ENCODE measurements at regions not wholly inside any gene's neighbourhood (a gene's known extent, or its start where the extent isn't known, plus 50 kb on each side); places are given as distances from the start of the nearest gene placed in this dataset.
"Not testable (repeated sequence)": the region's sequence is repeated elsewhere in the genome, so short reads cannot be mapped to it uniquely, and the experiment has no call there.

- DNase-seq (ENCODE audit: low read depth): no peak
These were observed 74.1 kb downstream of the SLC35B3 start for GRCh38 chr6:8361259-8361658.

GRCh38 chr6:8352966-8353340 is 82.4 kb downstream of the SLC35B3 start:
- no peak for DNase-seq (ENCODE audit: low read depth)

GRCh38 chr6:8352335-8352965 is 82.9 kb downstream of the SLC35B3 start:
- no peak for DNase-seq (ENCODE audit: low read depth)

GRCh38 chr6:8343600-8343999 is 91.7 kb downstream of the SLC35B3 start:
- no peak for DNase-seq (ENCODE audit: low read depth)

DNA sequence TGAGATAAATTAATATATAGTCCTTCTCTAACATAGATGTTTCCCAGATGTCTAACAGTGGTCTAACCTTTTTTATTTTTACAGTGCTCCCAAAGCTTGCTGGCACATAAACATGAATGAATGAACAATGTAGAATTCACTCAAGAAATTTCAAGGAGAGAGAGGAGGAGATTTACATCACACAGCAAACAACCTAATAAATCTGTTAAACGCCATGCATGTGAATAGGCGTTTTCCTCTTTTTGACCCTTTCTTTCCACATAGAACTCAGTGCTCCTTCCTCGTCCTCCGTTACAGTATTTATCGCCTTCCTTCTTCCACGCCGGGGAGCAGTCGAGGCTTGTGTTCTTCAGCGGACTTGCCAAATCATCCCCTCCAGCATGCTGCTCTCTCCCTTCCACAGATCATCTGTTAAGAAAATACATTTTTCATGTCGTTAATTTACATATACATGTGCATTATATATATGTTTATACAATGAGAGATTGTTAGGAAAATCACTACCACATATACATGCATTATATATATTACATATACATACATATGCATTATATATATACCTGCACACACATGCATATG is 93.0 kb downstream of the SLC35B3 start:
- DNase-seq (ENCODE audit: low read depth): no peak

- DNase-seq (ENCODE audit: low read depth): no peak
These were observed 98.2 kb downstream of the SLC35B3 start for GRCh38 chr6:8337147-8337546.

GRCh38 chr6:8336406-8337057 is 98.8 kb downstream of the SLC35B3 start:
- no peak for DNase-seq (ENCODE audit: low read depth)

GRCh38 chr6:8335896-8336295 is 99.4 kb downstream of the SLC35B3 start:
- DNase-seq (ENCODE audit: low read depth): no peak

DNA sequence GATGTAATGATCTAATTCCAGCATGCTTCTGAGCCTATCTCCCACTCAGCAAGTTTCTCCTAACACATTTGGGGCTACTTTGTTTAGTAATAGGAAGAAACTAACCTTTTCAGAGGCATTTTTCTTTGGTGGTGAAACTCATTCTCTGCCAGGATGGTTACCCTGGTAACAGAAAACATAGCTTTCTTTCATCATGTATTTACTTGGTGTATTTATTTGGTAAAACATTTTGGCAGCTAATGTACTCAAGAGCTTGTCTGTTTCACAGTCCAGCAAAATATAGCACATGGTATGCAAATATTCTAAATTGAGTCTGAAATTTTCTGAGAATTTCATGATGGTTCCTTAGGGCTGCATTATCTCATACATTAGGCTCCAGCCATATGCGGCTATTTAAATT is 100.0 kb downstream of the SLC35B3 start:
- DNase-seq (ENCODE audit: low read depth): no peak

- DNase-seq (ENCODE audit: low read depth): no peak
These were observed 101.2 kb downstream of the SLC35B3 start for GRCh38 chr6:8334113-8334512.

DNA sequence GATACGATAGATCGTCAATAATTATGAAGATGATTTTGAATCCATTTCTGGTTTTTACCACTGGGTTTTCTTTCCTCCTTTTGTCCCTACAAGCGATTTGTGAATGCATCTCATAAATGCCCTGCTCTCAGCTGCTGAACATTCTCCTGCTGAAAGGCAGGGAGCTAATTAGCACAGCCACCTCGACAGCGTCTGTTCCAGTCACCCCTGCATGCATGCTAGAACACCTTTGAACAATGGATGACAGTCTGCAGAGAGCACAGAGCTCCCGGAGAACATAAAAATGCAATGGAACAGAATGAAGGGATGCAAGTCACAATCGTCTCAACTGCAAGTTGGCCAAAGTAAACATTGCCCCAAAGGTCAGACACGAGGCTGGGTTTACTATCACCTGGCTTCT is 105.8 kb downstream of the SLC35B3 start:
- DNase-seq (ENCODE audit: low read depth): no peak

DNA sequence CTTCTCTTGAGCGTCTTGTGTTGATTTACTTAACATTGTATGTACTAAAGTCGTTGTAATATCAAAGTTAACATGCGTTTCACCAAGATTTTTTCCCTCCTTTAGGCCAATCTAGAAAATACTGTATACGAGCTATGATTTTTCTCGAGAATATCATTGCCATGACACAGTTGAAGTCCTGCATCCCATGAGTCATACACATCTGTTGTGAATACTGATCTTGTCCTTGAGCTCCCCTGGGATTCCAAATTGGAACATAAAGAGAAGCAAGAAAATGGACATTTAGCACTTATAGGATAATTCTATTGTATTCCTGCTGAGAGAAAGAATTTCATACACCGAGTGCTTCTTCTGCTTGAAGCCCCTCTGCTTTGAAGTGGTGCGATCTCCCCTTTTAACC is 109.6 kb downstream of the SLC35B3 start:
- DNase-seq (ENCODE audit: low read depth): no peak

DNA sequence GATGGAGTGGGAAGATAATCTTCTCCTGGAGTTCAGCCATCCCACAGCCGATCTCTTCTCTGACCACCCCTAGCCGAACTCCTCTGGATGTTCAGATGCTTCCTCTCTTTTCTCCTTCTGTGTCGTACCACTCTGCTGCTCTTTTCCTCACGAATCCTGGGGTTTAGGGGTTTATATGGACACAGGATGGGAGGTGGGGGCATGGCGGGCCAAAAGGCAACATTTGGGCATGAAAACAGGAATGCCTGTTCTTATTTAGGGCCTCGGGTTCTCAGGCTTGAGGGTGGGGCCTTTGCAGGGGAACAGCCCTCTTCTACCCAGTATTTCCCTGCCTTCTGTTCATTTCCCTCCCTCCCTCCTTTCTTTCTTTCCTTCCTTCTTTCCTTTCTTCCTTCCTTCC is 112.7 kb downstream of the SLC35B3 start:
- no peak for DNase-seq (ENCODE audit: low read depth)

DNA sequence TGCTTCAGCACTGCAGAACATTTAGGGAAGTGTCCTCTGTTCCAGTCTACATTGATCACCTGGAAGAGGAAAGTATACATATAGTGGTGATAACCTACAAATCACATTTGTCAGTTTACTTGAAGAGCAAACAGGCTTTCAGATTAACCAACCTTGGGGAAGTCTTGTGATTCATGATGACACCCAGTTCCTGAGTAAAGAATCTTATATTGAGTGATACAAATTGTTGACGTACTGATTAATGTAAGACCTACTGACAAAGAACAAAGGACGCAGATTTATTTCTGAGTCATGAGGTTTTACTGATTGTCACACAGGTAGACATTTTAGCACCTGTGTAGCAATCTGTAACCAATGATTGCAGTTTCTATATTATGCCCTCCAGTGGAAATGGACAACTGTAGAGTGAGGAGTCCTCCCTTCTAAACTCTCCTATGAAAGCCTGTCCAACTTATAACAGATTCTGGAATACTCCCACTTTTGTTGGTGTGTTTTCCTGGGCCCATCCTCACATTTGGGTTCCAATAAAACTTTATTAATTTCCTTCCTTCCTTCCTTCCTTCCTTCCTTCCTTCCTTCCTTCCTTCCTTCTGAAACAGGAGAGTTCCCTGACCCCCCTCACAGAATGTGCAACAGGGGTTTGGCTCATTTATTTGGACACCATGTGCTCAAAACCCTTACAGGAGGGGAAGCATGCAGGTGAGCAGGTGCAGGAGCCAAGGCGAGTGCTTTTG is 113.5 kb downstream of the SLC35B3 start:
- DNase-seq (ENCODE audit: low read depth): no peak

DNA sequence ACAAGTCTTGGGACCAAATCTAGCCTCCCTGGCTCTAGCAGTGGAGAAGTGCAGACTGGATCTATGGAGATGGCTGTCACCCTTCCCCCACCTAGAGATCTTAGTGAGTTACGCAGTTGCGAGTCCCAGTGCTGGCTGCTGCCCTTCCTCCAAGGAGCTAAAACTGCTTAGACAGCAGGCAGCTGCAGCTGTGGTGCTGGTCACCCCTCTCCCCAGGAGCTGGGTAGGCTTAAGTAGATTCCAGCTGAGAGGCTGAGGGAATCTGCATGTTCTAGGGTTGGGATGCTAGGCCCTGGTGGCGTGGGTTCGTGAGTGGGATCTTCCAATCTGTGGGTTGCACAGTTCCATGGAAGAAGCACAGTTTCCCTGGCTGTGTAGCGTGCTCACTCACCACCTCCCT is 120.2 kb downstream of the SLC35B3 start:
- no peak for DNase-seq (ENCODE audit: low read depth)

DNA sequence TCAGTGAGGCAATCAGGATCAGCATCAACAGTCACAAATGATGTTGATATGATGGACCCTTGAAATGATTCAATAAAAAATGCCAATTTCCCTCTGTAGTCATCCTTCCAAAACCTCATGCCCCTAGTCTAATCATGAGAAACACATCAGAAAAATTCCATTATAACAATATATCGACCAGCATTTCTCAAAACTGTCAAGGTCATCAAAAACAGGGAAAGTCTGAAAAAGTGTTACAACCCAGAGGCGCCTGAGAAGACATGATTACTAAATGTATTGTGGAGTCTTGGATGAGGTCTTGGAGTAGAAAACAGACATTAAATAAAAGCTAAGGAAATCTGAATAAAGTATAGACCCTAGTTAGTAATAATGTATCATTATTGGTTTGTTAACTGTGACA is 133.8 kb downstream of the SLC35B3 start:
- no peak for DNase-seq (ENCODE audit: low read depth)

- DNase-seq (ENCODE audit: low read depth): no peak
These were observed 136.3 kb downstream of the SLC35B3 start for GRCh38 chr6:8299034-8299433.

GRCh38 chr6:8282946-8283345 is 152.4 kb downstream of the SLC35B3 start:
- not testable (repeated sequence) for DNase-seq (ENCODE audit: low read depth)

- DNase-seq (ENCODE audit: low read depth): no peak
These were observed 153.0 kb downstream of the SLC35B3 start for GRCh38 chr6:8282380-8282779.

DNA sequence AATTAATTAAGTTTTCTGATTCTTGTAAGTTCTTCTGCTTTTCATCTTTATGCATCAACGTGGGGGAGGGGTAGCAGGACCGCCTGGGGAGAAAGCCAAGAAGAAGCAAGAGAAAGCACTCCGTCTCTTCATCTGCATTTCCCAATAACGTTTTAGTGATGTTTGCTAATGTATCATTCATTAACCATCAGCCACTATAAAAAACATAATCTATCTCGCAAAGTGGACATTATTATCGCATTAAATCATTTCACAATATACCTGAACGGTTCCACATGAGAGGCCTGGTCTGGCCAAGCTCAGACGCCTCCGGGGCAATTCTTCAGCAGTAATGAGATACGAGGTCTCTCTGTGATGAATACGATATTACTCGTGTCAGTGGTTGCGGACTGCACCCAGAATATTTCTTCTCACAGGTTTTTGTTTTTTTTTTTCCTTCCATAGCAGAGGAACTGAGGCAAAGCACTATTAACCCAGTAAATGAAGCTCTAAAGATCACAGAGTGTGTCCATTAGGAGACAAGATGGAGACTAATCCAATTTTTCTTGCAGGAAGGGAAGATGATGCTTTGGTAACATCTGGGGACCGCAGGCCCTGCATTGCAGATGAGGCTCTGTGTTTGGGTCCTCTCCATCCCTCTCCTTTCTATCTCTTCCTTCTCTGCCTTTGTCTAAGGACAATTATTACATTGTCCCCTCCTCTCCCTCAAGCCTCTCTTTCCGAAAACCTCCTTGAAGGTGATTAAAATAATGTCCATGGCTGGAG is 156.1 kb downstream of the SLC35B3 start:
- DNase-seq (ENCODE audit: low read depth): no peak

DNA sequence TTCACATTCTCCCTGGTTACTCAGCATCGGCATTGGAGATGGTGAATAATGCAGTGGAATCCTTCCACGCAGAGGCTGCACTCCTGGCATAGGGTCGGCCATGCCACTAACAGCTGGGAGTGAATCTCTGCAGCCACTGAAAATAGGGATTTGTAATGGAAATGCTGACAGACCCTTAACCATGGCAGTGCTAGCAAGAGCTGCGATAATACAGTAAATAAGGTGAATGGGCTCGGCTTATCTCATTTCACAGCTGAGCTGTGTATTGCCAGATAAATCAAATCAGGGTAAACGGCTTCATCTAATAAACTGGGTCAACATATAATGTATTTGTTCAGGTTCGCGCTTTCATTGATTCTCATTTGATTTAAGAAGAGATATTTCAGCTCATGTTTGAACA is 156.8 kb downstream of the SLC35B3 start:
- no peak for DNase-seq (ENCODE audit: low read depth)

- no peak for DNase-seq (ENCODE audit: low read depth)
These were observed 157.6 kb downstream of the SLC35B3 start for GRCh38 chr6:8277769-8278168.
